T47D (cell line): ENCODE measurements at regions not wholly inside any gene's neighbourhood (a gene's known extent, or its start where the extent isn't known, plus 50 kb on each side); places are given as distances from the start of the nearest gene placed in this dataset.

Experiments used
- DNase-seq, 2 experiments: peaks; one replicate each; pipeline versions ENCODE4 v3.0.0 to v3.0.0-alpha.2; 2011 to 2012; ENCODE audit warnings: low read depth in 1 of 2, low spot score in 1 of 2
- JUND ChIP-seq: IDR thresholded peaks from 2 replicates; pipeline ENCODE4 v1.6.1; 2012; ENCODE audit warnings: low read depth
- in situ Hi-C: cut with HindIII; loops from 2 replicates; pipeline ENCODE4 v1.10.0; 2016; ENCODE audit warnings: low sequenced_read_pairs, low pct_unique_long_range_greater_than_20kb

GRCh38 chr17:71713846-71714245 lies 407.0 kb upstream of the SOX9 start:
- in situ Hi-C loops = no loop called here
- no peak for TF ChIP-seq JUND
- no peak for DNase-seq

- in situ Hi-C loops = no loop called here
- TF ChIP-seq JUND = no peak
- no peak for DNase-seq
Measured at GRCh38 chr17:71724339-71724738, 396.5 kb upstream of the SOX9 start.

- TF ChIP-seq JUND = no peak
- no peak for DNase-seq
- in situ Hi-C loops = no loop called here
Measured at GRCh38 chr17:71725811-71726210, 395.0 kb upstream of the SOX9 start.

GRCh38 chr17:71726341-71726740 lies 394.5 kb upstream of the SOX9 start:
- in situ Hi-C loops = no loop called here
- no peak for TF ChIP-seq JUND
- DNase-seq = no peak

- TF ChIP-seq JUND = no peak
- no peak for DNase-seq
- in situ Hi-C loops = no loop called here
Measured at GRCh38 chr17:71727292-71727691, 393.5 kb upstream of the SOX9 start.

- no peak for TF ChIP-seq JUND
- in situ Hi-C loops = no loop called here
- no peak for DNase-seq
Measured at GRCh38 chr17:71727723-71728122, 393.1 kb upstream of the SOX9 start.

- DNase-seq = no peak
- TF ChIP-seq JUND = no peak
- in situ Hi-C loops = no loop called here
Measured at GRCh38 chr17:71730871-71731270, 389.9 kb upstream of the SOX9 start.

GRCh38 chr17:71735893-71736292 lies 384.9 kb upstream of the SOX9 start:
- no peak for TF ChIP-seq JUND
- no peak for DNase-seq
- in situ Hi-C loops = no loop called here

GRCh38 chr17:71740866-71741265 lies 380.0 kb upstream of the SOX9 start:
- no peak for DNase-seq
- no peak for TF ChIP-seq JUND
- in situ Hi-C loops = no loop called here

- no peak for TF ChIP-seq JUND
- in situ Hi-C loops = no loop called here
- DNase-seq = no peak
Measured at GRCh38 chr17:71741836-71742235, 379.0 kb upstream of the SOX9 start.

- in situ Hi-C loops = no loop called here
- TF ChIP-seq JUND = no peak
- DNase-seq = no peak
Measured at GRCh38 chr17:71748872-71749271, 371.9 kb upstream of the SOX9 start.

GRCh38 chr17:71753070-71753469 lies 367.8 kb upstream of the SOX9 start:
- in situ Hi-C loops = no loop called here
- no peak for DNase-seq
- no peak for TF ChIP-seq JUND

GRCh38 chr17:71757156-71757555 lies 363.7 kb upstream of the SOX9 start:
- no peak for DNase-seq
- in situ Hi-C loops = no loop called here
- no peak for TF ChIP-seq JUND

GRCh38 chr17:71757956-71758355 lies 362.9 kb upstream of the SOX9 start:
- in situ Hi-C loops = no loop called here
- TF ChIP-seq JUND = no peak
- no peak for DNase-seq
